H9 (cell line): ENCODE measurements at regions not wholly inside any gene's neighbourhood (a gene's known extent, or its start where the extent isn't known, plus 50 kb on each side); places are given as distances from the start of the nearest gene placed in this dataset.

Source experiments
- DNase-seq: peaks from one replicate; pipeline ENCODE4 v3.0.0-alpha.2; 2017
- H2AFZ ChIP-seq: one replicate; pipeline ENCODE4 v1.6.1; 2013; ENCODE audit warnings: mild to moderate bottlenecking, low read length, control low read depth, moderate library complexity
- H2AK5ac ChIP-seq: 2 replicates; pipeline ENCODE4 v1.6.1; 2013; ENCODE audit warnings: low read length, control low read depth, mixed read lengths; ENCODE audit not compliant: insufficient read length
- H2BK120ac ChIP-seq: one replicate; pipeline ENCODE4 v1.6.1; 2013; ENCODE audit warnings: low read depth, mild to moderate bottlenecking, low read length, control low read depth, inconsistent platforms; ENCODE audit not compliant: poor library complexity, severe bottlenecking
- H2BK12ac ChIP-seq: 2 replicates; pipeline ENCODE4 v1.6.1; 2013; ENCODE audit warnings: low read length, control low read depth, mixed read lengths, low read depth; ENCODE audit not compliant: insufficient read length
- H2BK15ac ChIP-seq: 2 replicates; pipeline ENCODE4 v1.6.1; 2013; ENCODE audit warnings: low read depth, low read length, control low read depth
- H2BK20ac ChIP-seq: one replicate; pipeline ENCODE4 v1.6.1; 2013; ENCODE audit warnings: low read depth, mild to moderate bottlenecking, low read length, control low read depth, inconsistent platforms; ENCODE audit not compliant: poor library complexity, severe bottlenecking
- H2BK5ac ChIP-seq: 2 replicates; pipeline ENCODE4 v1.6.1; 2013; ENCODE audit warnings: low read length, control low read depth, mixed read lengths; ENCODE audit not compliant: insufficient read length
- H3K14ac ChIP-seq: 2 replicates; pipeline ENCODE4 v1.6.1; 2013; ENCODE audit warnings: low read length, control low read depth; ENCODE audit not compliant: insufficient read depth
- H3K18ac ChIP-seq: 2 replicates; pipeline ENCODE4 v1.6.1; 2013; ENCODE audit warnings: low read depth, mild to moderate bottlenecking, mixed read lengths, low read length, control low read depth; ENCODE audit not compliant: insufficient read length
- H3K23ac ChIP-seq: 2 replicates; pipeline ENCODE4 v1.6.1; 2013; ENCODE audit warnings: low read length, control low read depth, mixed read lengths, low read depth; ENCODE audit not compliant: insufficient read length
- H3K23me2 ChIP-seq: 2 replicates; pipeline ENCODE4 v1.6.1; 2013; ENCODE audit warnings: low read depth, mild to moderate bottlenecking, mixed read lengths, low read length, control low read depth; ENCODE audit not compliant: insufficient read length, poor library complexity, severe bottlenecking
- H3K27ac ChIP-seq: 2 replicates; pipeline ENCODE4 v1.5.1; 2013; ENCODE audit warnings: low read length, control low read depth, mixed read lengths, low read depth; ENCODE audit not compliant: insufficient read length
- H3K27me3 ChIP-seq: 2 replicates; pipeline ENCODE4 v1.6.1; 2013; ENCODE audit warnings: low read length, control low read depth, inconsistent platforms; ENCODE audit not compliant: insufficient read depth
- H3K4ac ChIP-seq: 2 replicates; pipeline ENCODE4 v1.6.1; 2013; ENCODE audit warnings: low read depth, mild to moderate bottlenecking, control low read depth, inconsistent platforms, low read length, moderate library complexity
- H3K4me1 ChIP-seq: 2 replicates; pipeline ENCODE4 v1.6.1; 2013; ENCODE audit warnings: low read length, control low read depth, inconsistent platforms; ENCODE audit not compliant: insufficient read depth
- H3K4me2 ChIP-seq: 2 replicates; pipeline ENCODE4 v1.6.1; 2013; ENCODE audit warnings: low read length, control low read depth, mixed read lengths; ENCODE audit not compliant: insufficient read length, insufficient read depth
- H3K56ac ChIP-seq: 2 replicates; pipeline ENCODE4 v1.6.1; 2013; ENCODE audit warnings: low read depth, mild to moderate bottlenecking, mixed read lengths, low read length, control low read depth; ENCODE audit not compliant: insufficient read length
- H3K79me1 ChIP-seq: 2 replicates; pipeline ENCODE4 v1.6.1; 2013; ENCODE audit warnings: low read depth, mild to moderate bottlenecking, moderate library complexity, low read length, control low read depth, inconsistent platforms; ENCODE audit not compliant: insufficient read depth, poor library complexity, severe bottlenecking
- H3K79me2 ChIP-seq: 2 replicates; pipeline ENCODE4 v1.6.1; 2013; ENCODE audit warnings: low read length, control low read depth, inconsistent platforms; ENCODE audit not compliant: insufficient read depth
- H3K9ac ChIP-seq: 2 replicates; pipeline ENCODE4 v1.6.1; 2013; ENCODE audit warnings: low read length, control low read depth, mixed read lengths; ENCODE audit not compliant: insufficient read length; ENCODE audit errors: extremely low read depth
- H3K9me3 ChIP-seq: one replicate; pipeline ENCODE4 v1.6.1; 2013; ENCODE audit warnings: low read depth, low read length, inconsistent platforms; ENCODE audit not compliant: control insufficient read depth
- H3T11ph ChIP-seq: one replicate; pipeline ENCODE4 v1.6.1; 2013; ENCODE audit warnings: mild to moderate bottlenecking, low read length, control low read depth, inconsistent platforms
- H4K20me1 ChIP-seq: one replicate; pipeline ENCODE4 v1.6.1; 2013; ENCODE audit not compliant: control insufficient read depth, insufficient read length, insufficient read depth
- H4K5ac ChIP-seq: 2 replicates; pipeline ENCODE4 v1.6.1; 2013; ENCODE audit warnings: low read depth, mild to moderate bottlenecking, mixed read lengths, low read length, control low read depth; ENCODE audit not compliant: insufficient read length
- H4K8ac ChIP-seq: replicated peaks from 2 replicates; pipeline ENCODE4 v1.6.1; 2013; ENCODE audit warnings: low read length, control low read depth, mixed read lengths, low read depth; ENCODE audit not compliant: insufficient read length
- H4K91ac ChIP-seq: 2 replicates; pipeline ENCODE4 v1.6.1; 2013; ENCODE audit warnings: low read depth, mild to moderate bottlenecking, moderate library complexity, mixed read lengths, low read length, control low read depth; ENCODE audit not compliant: insufficient read length
- H3K27ac Mint-ChIP-seq, 3 experiments: 2 replicates in 2 of 3; 3 replicates in 1 of 3; pipeline ENCODE4 v1.8.0; 2020 to 2021; ENCODE audit warnings: mixed read lengths in 3 of 3, mild to moderate bottlenecking in 1 of 3, moderate library complexity in 1 of 3
- H3K27me3 Mint-ChIP-seq: 2 replicates; pipeline ENCODE4 v1.8.0; 2021; ENCODE audit warnings: low read depth, mild to moderate bottlenecking, moderate library complexity, mixed read lengths
- H3K36me3 Mint-ChIP-seq, 3 experiments: 2 replicates in 2 of 3; 3 replicates in 1 of 3; pipeline ENCODE4 v1.8.0; 2020 to 2021; ENCODE audit warnings: low read depth in 3 of 3, mixed read lengths in 3 of 3; ENCODE audit not compliant: insufficient read depth in 1 of 3
- H3K4me1 Mint-ChIP-seq, 2 experiments: 2 replicates each; pipeline ENCODE4 v1.8.0; 2020; ENCODE audit warnings: mixed read lengths in 2 of 2
- H3K4me3 Mint-ChIP-seq, 2 experiments: 2 replicates in 1 of 2; 3 replicates in 1 of 2; pipeline ENCODE4 v1.8.0; 2020 to 2021; ENCODE audit warnings: mild to moderate bottlenecking in 2 of 2, mixed read lengths in 2 of 2, moderate library complexity in 1 of 2
- H3K9me3 Mint-ChIP-seq, 2 experiments: 2 replicates in 1 of 2; 3 replicates in 1 of 2; pipeline ENCODE4 v1.8.0; 2020; ENCODE audit warnings: mild to moderate bottlenecking in 2 of 2, mixed read lengths in 2 of 2, moderate library complexity in 1 of 2
- WGBS: extraction: QIAGEN DNeasy Blood & Tissue Kit; methylation state at CpG from one replicate; pipeline ENCODE4 v1.1.7; 2013; ENCODE audit warnings: missing lambda C conversion rate, low lambda C conversion rate, mixed read lengths; ENCODE audit not compliant: insufficient read length; ENCODE audit errors: extremely low coverage; 5-methylcytosine and 5-hydroxymethylcytosine counted together
- TF ChIP-seq, protein P1 (sequence below): fragments of 200-600 bp; sonication (generic); conservative IDR thresholded peaks from 3 replicates; pipeline ENCODE4 v1.8.0; 2021; ENCODE audit warnings: antibody characterized with exemption, mild to moderate bottlenecking

DNA sequence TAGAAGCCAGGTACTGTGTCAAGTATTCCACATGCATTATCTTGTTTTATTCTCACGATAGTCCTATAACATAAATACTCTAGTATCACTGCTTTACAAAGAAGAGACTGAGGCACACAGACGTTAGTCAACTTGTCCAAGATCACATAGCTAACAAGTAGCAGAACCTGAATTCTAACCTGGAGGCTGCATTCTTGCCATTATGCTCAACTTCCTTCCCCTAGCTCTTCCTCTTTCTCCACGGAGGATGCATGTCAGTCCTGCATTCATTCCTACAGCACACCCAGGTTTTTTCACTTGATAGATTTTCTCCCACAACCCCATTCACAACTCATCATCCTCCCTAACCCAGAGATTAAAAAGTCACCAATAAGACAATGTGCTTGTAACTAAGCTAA, 388.5 kb upstream of the NFE2L3 start:
- Histone ChIP-seq H3K23me2 (no peaks in the 10 kb centered on the region), H2AK5ac (no peak overlapping the region), H3K9me3 (no peaks in the 10 kb centered on the region), H2BK5ac (no peak overlapping the region), H2BK15ac (no peak overlapping the region), H3K9ac (no peak overlapping the region), H3K4me1 (no peaks in the 10 kb centered on the region; the same call in 1 of the 2 replicates), H3K56ac (no peak overlapping the region), H4K5ac (no peak overlapping the region), H3K27me3 (no peaks in the 10 kb centered on the region), H3T11ph (no peak overlapping the region), H3K4me2 (no peak overlapping the region), H4K20me1 (no peaks in the 10 kb centered on the region), H2BK12ac (no peak overlapping the region), H3K79me1 (no peaks in the 10 kb centered on the region), H3K4ac (no peak overlapping the region), H4K8ac (no peak overlapping the region), H4K91ac (no peak overlapping the region), H3K23ac (no peak overlapping the region), H3K79me2 (no peaks in the 10 kb centered on the region), H2AFZ (no peak overlapping the region), H3K14ac (no peak overlapping the region), H2BK120ac (no peak overlapping the region), H3K18ac (no peak overlapping the region), H3K27ac (no peak overlapping the region), H2BK20ac (no peak overlapping the region)
- TF ChIP-seq, protein P1, sequence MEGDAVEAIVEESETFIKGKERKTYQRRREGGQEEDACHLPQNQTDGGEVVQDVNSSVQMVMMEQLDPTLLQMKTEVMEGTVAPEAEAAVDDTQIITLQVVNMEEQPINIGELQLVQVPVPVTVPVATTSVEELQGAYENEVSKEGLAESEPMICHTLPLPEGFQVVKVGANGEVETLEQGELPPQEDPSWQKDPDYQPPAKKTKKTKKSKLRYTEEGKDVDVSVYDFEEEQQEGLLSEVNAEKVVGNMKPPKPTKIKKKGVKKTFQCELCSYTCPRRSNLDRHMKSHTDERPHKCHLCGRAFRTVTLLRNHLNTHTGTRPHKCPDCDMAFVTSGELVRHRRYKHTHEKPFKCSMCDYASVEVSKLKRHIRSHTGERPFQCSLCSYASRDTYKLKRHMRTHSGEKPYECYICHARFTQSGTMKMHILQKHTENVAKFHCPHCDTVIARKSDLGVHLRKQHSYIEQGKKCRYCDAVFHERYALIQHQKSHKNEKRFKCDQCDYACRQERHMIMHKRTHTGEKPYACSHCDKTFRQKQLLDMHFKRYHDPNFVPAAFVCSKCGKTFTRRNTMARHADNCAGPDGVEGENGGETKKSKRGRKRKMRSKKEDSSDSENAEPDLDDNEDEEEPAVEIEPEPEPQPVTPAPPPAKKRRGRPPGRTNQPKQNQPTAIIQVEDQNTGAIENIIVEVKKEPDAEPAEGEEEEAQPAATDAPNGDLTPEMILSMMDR: no peak
- H3K27me3 Mint-ChIP-seq: no peaks in the 10 kb centered on the region; the same call in none of the 2 replicates
- peaks cover 0 to 4% (median 3%) of the 10 kb centered on the region in 3 experiments; a peak in 3 of 7 replicates for H3K36me3 Mint-ChIP-seq
- DNase-seq: no peak
- WGBS: no CpG with 5 or more reads among the region's 3 CpGs
- H3K9me3 Mint-ChIP-seq: peaks cover 0 to 1% of the 10 kb centered on the region in 2 experiments; a peak in 2 of 5 replicates
- no peak overlapping the region for H3K27ac Mint-ChIP-seq
- H3K4me1 Mint-ChIP-seq: peaks cover 20 to 22% of the 10 kb centered on the region in 2 experiments
- H3K4me3 Mint-ChIP-seq: no peak overlapping the region
